CD4-positive, alpha-beta T cell (primary cell): ENCODE measurements at regions not wholly inside any gene's neighbourhood (a gene's known extent, or its start where the extent isn't known, plus 50 kb on each side); places are given as distances from the start of the nearest gene placed in this dataset. TPM values are rescaled to one million over a fixed set of nuclear protein-coding genes. Genes with fewer than 3 reads are reported as not detected.

Experiments
- ATAC-seq: fragments of 200-7000 bp; cut with Tn5 transposase; one replicate; pipeline ENCODE4 v1.10.0; 2022; ENCODE audit warnings: mild to moderate bottlenecking; ENCODE audit not compliant: poor library complexity
- CTCF ChIA-PET: fragments of 350-600 bp; sonication (Branson Sonifier 250); formaldehyde crosslinking; loops from one replicate; lab custom pipeline; 2021; ENCODE audit warnings: antibody characterized with exemption, inconsistent platforms; lab: Charles Lee
- POLR2A ChIA-PET: fragments of 350-600 bp; sonication (Branson Sonifier 250); formaldehyde crosslinking; loops from one replicate; lab custom pipeline; 2021; ENCODE audit warnings: antibody characterized with exemption, inconsistent platforms; lab: Charles Lee
- DNase-seq, 14 experiments: peaks; one replicate each; pipeline ENCODE4 v3.0.0-alpha.2; 2013 to 2020; ENCODE audit warnings: mixed read lengths in 2 of 14
- H3K27ac ChIP-seq, 2 donors: one replicate each; pipeline versions ENCODE4 v1.5.1 to v1.7.0; 2013; ENCODE audit warnings: low read length in 2 of 2, low read depth in 1 of 2, mild to moderate bottlenecking in 1 of 2
- H3K27me3 ChIP-seq, 2 experiments: 1 replicate in 1 of 2; 2 replicates in 1 of 2; pipeline versions ENCODE4 v1.6.1 to v1.7.0; 2013; ENCODE audit warnings: low read length in 2 of 2, control low read depth in 1 of 2, mild to moderate bottlenecking in 1 of 2, moderate library complexity in 1 of 2; ENCODE audit not compliant: insufficient read depth in 2 of 2, control insufficient read depth in 1 of 2
- H3K36me3 ChIP-seq: one replicate; pipeline ENCODE4 v1.6.1; 2013; ENCODE audit warnings: low read length, control low read depth; ENCODE audit not compliant: insufficient read depth
- H3K4me1 ChIP-seq: one replicate; pipeline ENCODE4 v1.6.1; 2013; ENCODE audit warnings: low read length, control low read depth; ENCODE audit not compliant: insufficient read depth
- H3K4me3 ChIP-seq: one replicate; pipeline ENCODE4 v1.5.1; 2013; ENCODE audit warnings: mild to moderate bottlenecking, low read length, moderate library complexity
- H3K9me3 ChIP-seq, 2 experiments: 1 replicate in 1 of 2; 2 replicates in 1 of 2; pipeline versions ENCODE4 v1.6.1 to v1.7.0; 2013; ENCODE audit warnings: low read length in 2 of 2, mild to moderate bottlenecking in 2 of 2, control low read depth in 1 of 2, moderate library complexity in 1 of 2; ENCODE audit not compliant: control insufficient read depth in 1 of 2, insufficient read depth in 1 of 2
- H3K27ac Mint-ChIP-seq: one replicate; pipeline ENCODE4 v1.8.0; 2020; ENCODE audit warnings: mixed read lengths
- H3K27me3 Mint-ChIP-seq: one replicate; pipeline ENCODE4 v1.8.0; 2021; ENCODE audit warnings: mixed read lengths
- H3K36me3 Mint-ChIP-seq: one replicate; pipeline ENCODE4 v1.8.0; 2021; ENCODE audit warnings: low read depth, mixed read lengths
- H3K4me1 Mint-ChIP-seq: one replicate; pipeline ENCODE4 v1.8.0; 2021; ENCODE audit warnings: low read depth, mixed read lengths
- H3K4me3 Mint-ChIP-seq: one replicate; pipeline ENCODE4 v1.8.0; 2020; ENCODE audit warnings: mild to moderate bottlenecking, mixed read lengths
- H3K9me3 Mint-ChIP-seq: one replicate; pipeline ENCODE4 v1.8.0; 2020; ENCODE audit warnings: mixed read lengths
- intact Hi-C, 2 experiments: fragments of 100-400 bp; cut with DNase I in 1 of 2; cut with micrococcal nuclease in 1 of 2; formaldehyde crosslinking; loops; one replicate each; pipeline versions ENCODE4 v1.15.1 to v1.9.0; 2023 to 2025; cut with DNase I, micrococcal nuclease
- microRNA-seq: library from miRNA; unstranded; fragments of <30 nt; microRNA quantifications from one replicate; pipeline ENCODE4 v1.2.0, GENCODE V29; 2021; ENCODE audit warnings: borderline microRNAs expressed, borderline replicate concordance
- TF ChIP-seq, protein P1 (sequence below): fragments of 200-600 bp; IDR thresholded peaks from one replicate; pipeline ENCODE4 v1.8.0; 2022; ENCODE audit warnings: antibody characterized with exemption, mild to moderate bottlenecking

DNA sequence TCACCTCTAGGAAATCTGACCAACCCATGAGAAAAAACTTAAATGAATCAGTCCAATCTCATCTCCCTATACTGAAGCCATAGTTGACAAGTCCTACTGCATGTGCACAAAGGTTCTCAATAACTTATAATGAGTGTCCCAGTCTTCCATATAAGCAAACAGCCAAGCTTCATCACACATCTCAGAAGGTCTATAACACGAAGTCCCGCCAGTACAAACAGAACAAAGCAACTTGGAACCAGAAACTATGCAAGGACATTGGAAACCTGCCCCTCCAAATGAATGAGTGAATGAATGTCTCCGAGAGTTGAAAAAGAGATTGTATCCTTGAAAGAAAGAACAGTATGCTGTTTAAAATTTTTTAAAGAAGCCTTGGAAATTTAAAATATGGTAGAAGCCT lies 53.6 kb upstream of the IPO9 start:
- no peaks in the 10 kb centered on the region for H3K27me3 ChIP-seq

GRCh38 chr1:201778279-201779065 lies 50.5 kb upstream of the IPO9 start:
- DNase-seq, result no peak
- Histone ChIP-seq H3K27ac (no peak overlapping the region), H3K27me3 (no peaks in the 10 kb centered on the region), H3K9me3 (no peaks in the 10 kb centered on the region), H3K4me1 (no peaks in the 10 kb centered on the region), H3K36me3 (peaks cover 2% of the 10 kb centered on the region), H3K4me3 (no peak overlapping the region)
- ChIA-PET POLR2A (no interaction called here), CTCF (no interaction called here)
- no peaks in the 10 kb centered on the region for H3K27me3 Mint-ChIP-seq
- H3K4me1 Mint-ChIP-seq, result no peaks in the 10 kb centered on the region
- H3K27ac Mint-ChIP-seq, result no peak overlapping the region
- intact Hi-C loops, result no loop called here
- TF ChIP-seq, protein P1, sequence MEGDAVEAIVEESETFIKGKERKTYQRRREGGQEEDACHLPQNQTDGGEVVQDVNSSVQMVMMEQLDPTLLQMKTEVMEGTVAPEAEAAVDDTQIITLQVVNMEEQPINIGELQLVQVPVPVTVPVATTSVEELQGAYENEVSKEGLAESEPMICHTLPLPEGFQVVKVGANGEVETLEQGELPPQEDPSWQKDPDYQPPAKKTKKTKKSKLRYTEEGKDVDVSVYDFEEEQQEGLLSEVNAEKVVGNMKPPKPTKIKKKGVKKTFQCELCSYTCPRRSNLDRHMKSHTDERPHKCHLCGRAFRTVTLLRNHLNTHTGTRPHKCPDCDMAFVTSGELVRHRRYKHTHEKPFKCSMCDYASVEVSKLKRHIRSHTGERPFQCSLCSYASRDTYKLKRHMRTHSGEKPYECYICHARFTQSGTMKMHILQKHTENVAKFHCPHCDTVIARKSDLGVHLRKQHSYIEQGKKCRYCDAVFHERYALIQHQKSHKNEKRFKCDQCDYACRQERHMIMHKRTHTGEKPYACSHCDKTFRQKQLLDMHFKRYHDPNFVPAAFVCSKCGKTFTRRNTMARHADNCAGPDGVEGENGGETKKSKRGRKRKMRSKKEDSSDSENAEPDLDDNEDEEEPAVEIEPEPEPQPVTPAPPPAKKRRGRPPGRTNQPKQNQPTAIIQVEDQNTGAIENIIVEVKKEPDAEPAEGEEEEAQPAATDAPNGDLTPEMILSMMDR, result no peak
- H3K36me3 Mint-ChIP-seq, result peaks cover 25% of the 10 kb centered on the region
- no peak for ATAC-seq
- H3K9me3 Mint-ChIP-seq, result no peaks in the 10 kb centered on the region
- H3K4me3 Mint-ChIP-seq, result no peak overlapping the region

More for the DNA sequence above, 53.6 kb upstream of the IPO9 start:
- no peak overlapping the region for H3K4me3 Mint-ChIP-seq
- intact Hi-C loops, result no loop called here
- ATAC-seq, result no peak
- CTCF ChIA-PET, result interaction anchor here (0.6 kb wide), 1 partner anchor 99 kb away, joined by 3 read pairs; no protein-coding TSS in a partner anchor
- no peak overlapping the region for H3K27ac Mint-ChIP-seq
- no peaks in the 10 kb centered on the region for H3K4me1 Mint-ChIP-seq
- Histone ChIP-seq H3K4me1 (no peaks in the 10 kb centered on the region), H3K9me3 (peaks cover 8 to 10% of the 10 kb centered on the region in 2 experiments), H3K36me3 (no peaks in the 10 kb centered on the region), H3K27ac (no peak overlapping the region), H3K4me3 (no peak overlapping the region)
- no peak for DNase-seq
- POLR2A ChIA-PET, result no interaction called here
- peaks cover 4% of the 10 kb centered on the region for H3K9me3 Mint-ChIP-seq
- H3K27me3 Mint-ChIP-seq, result no peaks in the 10 kb centered on the region
- TF ChIP-seq, protein P1, result no peak
- H3K36me3 Mint-ChIP-seq, result peaks cover 3% of the 10 kb centered on the region

Small RNA genes in the stretch of these regions (microRNA-seq; reads per million reads assigned to microRNA genes)
- not detected for gene MIR5191
